Hematopoietic multipotent progenitor cell treated with erythropoietin and hydrocortisone succinate and interleukin-3 and kit ligand, for 8 days (in vitro differentiated cells): ENCODE measurements at regions not wholly inside any gene's neighbourhood (a gene's known extent, or its start where the extent isn't known, plus 50 kb on each side); places are given as distances from the start of the nearest gene placed in this dataset.

Source experiments
- DNase-seq: peaks from one replicate; pipeline ENCODE4 v3.0.0-alpha.2; 2015

DNA sequence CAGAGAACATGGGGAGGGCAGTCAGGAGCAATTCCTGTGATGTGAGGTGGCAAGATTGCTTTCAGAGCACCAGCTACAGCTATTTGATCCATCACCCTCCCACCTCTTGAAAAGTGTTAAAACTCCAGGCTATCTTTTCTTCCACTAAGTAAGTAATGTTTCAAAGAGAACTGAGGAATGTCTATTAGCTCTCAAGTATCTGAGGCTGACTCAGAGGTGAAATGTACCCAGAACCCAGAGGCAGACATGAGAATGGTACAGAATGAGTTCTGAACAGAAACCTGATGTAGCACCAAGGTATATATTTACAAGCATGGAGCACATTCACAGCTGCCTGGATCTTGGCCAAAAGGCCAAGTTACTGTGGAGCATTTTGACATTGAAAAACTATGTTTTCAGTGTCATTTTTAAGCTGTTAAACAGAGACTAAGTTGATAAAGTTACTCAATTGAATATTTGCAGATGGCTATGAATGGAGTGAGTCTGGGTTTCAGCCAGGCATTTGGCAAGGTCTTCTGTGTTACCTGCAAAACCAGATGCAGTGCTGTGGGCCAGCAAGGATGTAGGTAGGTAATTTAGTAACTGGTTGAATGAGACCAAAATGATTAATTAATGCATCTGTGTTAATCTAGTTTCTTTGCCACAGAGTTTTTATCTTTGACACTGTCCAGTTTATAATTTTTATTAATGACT is 227.7 kb upstream of the CD96 start:
- no peak for DNase-seq

GRCh38 chr3:111314898-111315297 is 227.1 kb upstream of the CD96 start:
- DNase-seq: no peak

DNA sequence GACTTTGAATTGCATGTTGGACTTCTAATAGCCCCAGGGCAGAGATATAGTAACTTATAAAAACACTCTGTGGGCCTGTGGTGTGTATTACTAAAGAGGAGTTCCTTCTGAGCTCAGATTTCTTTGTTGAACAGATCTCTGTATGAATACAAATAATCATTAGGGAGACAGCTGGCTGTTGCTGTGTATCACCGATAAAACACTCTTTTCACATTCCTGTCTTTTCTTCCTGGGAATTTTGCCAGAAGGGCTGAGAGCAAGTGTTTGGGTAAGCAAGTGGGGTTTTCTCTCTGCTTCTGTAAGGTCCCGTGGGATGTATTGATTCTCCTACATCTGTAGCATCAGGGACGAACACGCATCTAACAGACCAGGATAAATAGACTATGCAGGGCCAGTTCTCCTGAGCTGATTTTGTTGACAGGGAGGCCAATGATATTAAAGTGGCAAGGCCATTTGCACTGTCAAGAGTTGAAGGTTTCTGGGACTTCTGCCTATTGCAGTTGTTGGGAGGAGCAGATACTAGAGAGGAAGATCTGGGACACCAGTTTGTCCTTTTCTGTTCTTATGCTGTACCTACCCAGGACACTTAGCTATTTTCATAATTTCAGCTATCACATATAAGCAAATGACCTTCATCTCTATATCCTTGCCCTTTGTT is 225.9 kb upstream of the CD96 start:
- no peak for DNase-seq

DNA sequence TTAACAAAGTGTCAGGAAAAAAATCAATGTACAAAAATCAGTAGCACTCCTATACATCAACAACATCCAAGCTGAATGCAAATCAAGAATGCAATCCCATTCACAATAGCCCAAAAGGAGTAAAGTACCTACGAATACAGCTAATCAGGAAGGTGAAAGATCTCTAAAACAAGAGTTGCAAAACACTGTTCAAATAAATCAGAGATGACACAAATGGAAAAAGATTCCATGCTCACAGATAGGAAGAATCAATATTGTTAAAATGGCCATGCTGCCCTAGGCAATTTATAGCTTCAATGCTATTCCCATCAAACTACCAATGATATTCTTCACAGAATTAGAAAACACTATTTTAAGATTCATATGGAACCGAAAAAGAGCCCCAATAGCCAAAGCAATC is 223.7 kb upstream of the CD96 start:
- DNase-seq: no peak

DNA sequence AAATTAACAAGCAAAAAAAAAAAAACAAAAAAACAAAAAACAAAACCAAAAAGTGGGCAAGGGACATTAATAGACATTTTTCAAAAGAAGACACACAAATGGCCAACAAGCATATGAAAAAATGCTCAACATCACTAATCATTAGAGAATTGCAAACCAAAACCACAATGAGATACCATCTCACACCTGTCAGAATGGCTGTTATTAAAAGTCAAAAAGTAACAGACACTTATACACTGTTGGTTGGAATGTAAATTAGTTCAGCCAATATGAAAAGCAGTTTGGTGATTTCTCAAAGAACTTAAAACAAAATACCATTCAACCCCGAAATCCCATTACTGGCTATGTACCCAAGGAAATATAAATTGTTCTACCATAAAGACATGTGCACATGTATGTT is 222.4 kb upstream of the CD96 start:
- DNase-seq: no peak

GRCh38 chr3:111321786-111322185 is 220.2 kb upstream of the CD96 start:
- DNase-seq: no peak

GRCh38 chr3:111323019-111323418 is 219.0 kb upstream of the CD96 start:
- no peak for DNase-seq

- DNase-seq: no peak
These were observed 217.8 kb upstream of the CD96 start for GRCh38 chr3:111324151-111324550.

- DNase-seq: no peak
These were observed 217.4 kb upstream of the CD96 start for GRCh38 chr3:111324645-111325044.

- DNase-seq: no peak
These were observed 216.8 kb upstream of the CD96 start for GRCh38 chr3:111325160-111325718.

GRCh38 chr3:111326144-111326995 is 215.6 kb upstream of the CD96 start:
- DNase-seq: no peak

DNA sequence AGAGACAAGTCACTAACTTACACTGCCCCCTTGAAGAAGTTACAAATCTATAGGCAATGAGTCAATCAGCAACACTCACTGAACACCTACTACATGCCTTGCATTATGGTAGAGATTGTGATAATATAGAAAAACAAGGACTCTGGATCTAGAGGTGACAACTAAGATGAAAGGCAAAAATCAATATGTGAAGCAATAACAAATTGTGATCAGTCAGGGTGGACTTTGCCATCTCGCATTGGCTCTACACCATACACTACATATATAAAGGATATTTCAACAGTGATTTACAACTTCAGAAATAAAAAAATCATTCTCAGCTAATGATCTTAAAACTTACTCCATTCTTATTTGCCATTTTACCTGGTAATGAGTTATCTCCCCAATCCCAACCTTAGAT is 210.7 kb upstream of the CD96 start:
- DNase-seq: no peak

- no peak for DNase-seq
These were observed 210.1 kb upstream of the CD96 start for GRCh38 chr3:111331912-111332311.

GRCh38 chr3:111332488-111333080 is 209.4 kb upstream of the CD96 start:
- DNase-seq: no peak

GRCh38 chr3:111333642-111334041 is 208.4 kb upstream of the CD96 start:
- DNase-seq: no peak

DNA sequence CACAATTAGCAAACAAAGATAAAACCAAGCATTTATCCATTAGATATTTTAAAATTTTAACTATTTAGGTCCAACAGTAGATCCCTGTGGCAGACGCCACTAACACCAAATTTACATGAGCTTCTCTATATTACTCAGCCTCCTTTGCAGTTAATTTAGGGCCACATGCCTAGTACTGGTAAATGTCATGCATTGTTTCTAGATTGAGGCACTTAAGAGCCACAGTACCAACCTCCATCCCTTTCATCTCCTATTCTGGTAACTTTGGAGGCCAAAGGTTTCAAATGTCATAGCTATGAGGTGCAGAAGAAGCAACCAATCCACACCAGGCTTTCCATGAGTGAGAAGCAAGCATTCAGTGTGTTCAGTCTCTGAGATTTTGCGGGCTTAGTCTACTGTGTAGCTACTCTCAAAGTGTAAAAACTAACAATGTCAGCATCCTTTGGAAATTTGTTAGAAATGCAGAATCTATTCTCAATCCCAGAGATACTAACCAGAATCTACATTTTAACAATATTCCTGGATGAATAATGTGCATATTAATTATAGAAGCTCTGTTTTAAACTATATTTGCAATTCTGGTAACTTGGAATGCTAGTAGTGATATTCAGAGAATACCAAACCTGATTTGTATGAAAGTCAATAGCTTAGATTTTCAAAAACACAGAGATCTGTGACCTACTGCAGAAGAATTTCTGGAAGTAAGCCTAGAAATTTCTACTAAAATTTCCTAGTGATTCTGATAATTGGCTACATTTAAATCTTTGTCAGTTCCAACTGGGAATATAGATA is 206.3 kb upstream of the CD96 start:
- no peak for DNase-seq

- DNase-seq: peak; percentile 10
These were observed 205.5 kb upstream of the CD96 start for GRCh38 chr3:111336511-111336910.

DNA sequence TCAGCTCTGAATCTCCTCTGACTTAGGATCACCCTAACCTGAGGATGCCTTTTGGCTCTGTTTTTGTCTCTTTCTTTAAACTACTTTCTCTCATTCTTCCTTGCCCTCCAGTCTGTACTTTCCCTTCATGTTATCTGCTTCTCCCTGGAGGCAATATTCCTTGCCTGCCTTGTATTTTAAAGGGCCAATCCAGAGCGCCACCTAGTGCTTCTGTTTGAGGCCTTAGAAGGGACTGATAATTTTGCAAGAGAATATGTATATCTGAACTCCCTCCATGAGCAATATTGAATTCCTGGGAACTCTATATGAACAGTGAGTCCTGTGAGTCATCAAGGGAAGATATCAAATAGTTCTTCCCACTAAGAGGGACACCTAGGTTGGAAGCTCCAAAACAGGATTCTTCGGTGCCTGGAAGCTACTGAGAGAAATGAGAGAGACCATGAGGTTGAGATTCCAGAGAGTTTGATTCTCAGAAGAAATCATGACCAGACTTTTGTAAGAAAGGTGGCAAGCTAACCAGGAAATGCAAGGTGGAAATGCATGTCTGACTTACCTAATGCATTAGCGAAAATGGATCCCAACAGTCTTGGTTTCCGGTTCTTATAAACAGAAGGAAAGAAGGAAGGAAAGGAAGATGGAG is 203.8 kb upstream of the CD96 start:
- peak; percentile 60 for DNase-seq

GRCh38 chr3:111339017-111339416 is 203.0 kb upstream of the CD96 start:
- no peak for DNase-seq

- no peak for DNase-seq
These were observed 190.7 kb upstream of the CD96 start for GRCh38 chr3:111351334-111351733.

- DNase-seq: no peak
These were observed 189.4 kb upstream of the CD96 start for GRCh38 chr3:111352585-111352984.
